RCC 7860 (cell line): ENCODE measurements at regions not wholly inside any gene's neighbourhood (a gene's known extent, or its start where the extent isn't known, plus 50 kb on each side); places are given as distances from the start of the nearest gene placed in this dataset.

Experiments
- DNase-seq: peaks from one replicate; pipeline ENCODE4 v3.0.0-alpha.2; 2015; ENCODE audit warnings: low spot score
- FAIRE-seq: peaks from 2 replicates; lab custom pipeline; 2012; peaks lifted over from hg19 to GRCh38; lab: Jason Lieb, UNC

DNA sequence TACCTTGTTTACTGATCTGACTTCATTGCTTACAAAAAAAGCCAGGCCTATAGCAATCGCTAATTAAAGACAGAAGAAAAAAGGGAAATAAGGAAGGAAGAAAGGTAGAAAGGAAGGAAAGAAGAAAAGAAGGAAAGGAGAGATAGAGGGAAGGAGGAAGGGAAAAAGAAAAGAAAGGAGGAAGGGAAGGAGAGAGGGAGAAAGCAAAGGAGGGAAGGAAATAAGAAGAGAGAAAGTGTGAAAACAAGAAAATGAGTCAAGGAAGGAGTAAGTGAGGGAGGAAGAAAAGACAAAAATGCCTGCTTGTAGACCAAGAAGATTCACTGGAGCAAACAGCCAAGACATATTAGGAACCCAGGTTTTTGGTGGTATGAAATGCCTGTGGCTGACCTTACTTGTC is 57.0 kb upstream of the MAGEB16 start:
- FAIRE-seq (no peak), DNase-seq (no peak)

DNA sequence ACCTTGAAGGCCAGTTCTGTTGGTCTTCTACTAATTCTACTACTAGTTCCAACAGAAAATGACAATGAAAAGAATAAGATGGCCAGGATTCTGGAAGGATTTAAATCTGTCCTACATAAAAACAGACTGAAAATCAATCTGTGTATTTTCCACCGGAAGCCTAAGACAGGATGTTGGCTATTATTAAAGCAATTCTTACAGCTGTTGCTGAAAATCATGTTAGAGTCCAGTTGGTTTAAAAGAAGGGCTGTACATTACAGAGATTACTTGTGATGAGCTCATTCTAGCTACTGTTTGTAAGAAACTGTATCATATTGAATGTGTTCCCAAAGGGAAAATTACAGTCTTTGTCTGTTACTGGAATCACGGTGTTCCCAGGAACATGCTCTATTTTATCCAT is 54.8 kb upstream of the MAGEB16 start:
- no peak for FAIRE-seq

More for the DNA sequence above, 54.8 kb upstream of the MAGEB16 start:
- no peak for DNase-seq
